Skeletal muscle cell (primary cell): ENCODE measurements at regions not wholly inside any gene's neighbourhood (a gene's known extent, or its start where the extent isn't known, plus 50 kb on each side); places are given as distances from the start of the nearest gene placed in this dataset.

Source experiments
- DNase-seq: peaks from one replicate; pipeline ENCODE4 v3.0.0-alpha.2; 2010; ENCODE audit warnings: low read depth
- H3K4me3 ChIP-seq: 2 replicates; pipeline ENCODE4 v1.5.1; 2011; ENCODE audit warnings: low read depth, mild to moderate bottlenecking, control low read depth, low read length, moderate library complexity

GRCh38 chr7:135833642-135834041 lies 85.0 kb upstream of the FAM180A start:
- no peak overlapping the region for H3K4me3 ChIP-seq
- no peak for DNase-seq

- no peak overlapping the region for H3K4me3 ChIP-seq
- no peak for DNase-seq
These were observed 83.0 kb upstream of the FAM180A start for GRCh38 chr7:135831455-135832195.

- H3K4me3 ChIP-seq, result no peak overlapping the region
- DNase-seq, result no peak
These were observed 80.0 kb upstream of the FAM180A start for GRCh38 chr7:135828604-135829003.

GRCh38 chr7:135827391-135827790 lies 78.8 kb upstream of the FAM180A start:
- no peak for DNase-seq

GRCh38 chr7:135825406-135825805 lies 76.8 kb upstream of the FAM180A start:
- no peak overlapping the region for H3K4me3 ChIP-seq
- no peak for DNase-seq

More at GRCh38 chr7:135827391-135827790, 78.8 kb upstream of the FAM180A start:
- H3K4me3 ChIP-seq, result no peak overlapping the region

- DNase-seq, result no peak
These were observed 73.8 kb upstream of the FAM180A start for GRCh38 chr7:135822376-135822775.

GRCh38 chr7:135817583-135817982 lies 69.0 kb upstream of the FAM180A start:
- DNase-seq, result no peak
- H3K4me3 ChIP-seq, result no peak overlapping the region

More at GRCh38 chr7:135822376-135822775, 73.8 kb upstream of the FAM180A start:
- no peak overlapping the region for H3K4me3 ChIP-seq

GRCh38 chr7:135815033-135815432 lies 66.4 kb upstream of the FAM180A start:
- DNase-seq, result no peak
- no peak overlapping the region for H3K4me3 ChIP-seq

GRCh38 chr7:135812148-135812547 lies 63.5 kb upstream of the FAM180A start:
- H3K4me3 ChIP-seq, result no peak overlapping the region
- DNase-seq, result no peak

GRCh38 chr7:135811506-135811905 lies 62.9 kb upstream of the FAM180A start:
- H3K4me3 ChIP-seq, result no peak overlapping the region
- DNase-seq, result no peak

GRCh38 chr7:135808206-135808605 lies 59.6 kb upstream of the FAM180A start:
- DNase-seq, result no peak
- H3K4me3 ChIP-seq, result no peak overlapping the region

- no peak overlapping the region for H3K4me3 ChIP-seq
- DNase-seq, result no peak
These were observed 54.5 kb upstream of the FAM180A start for GRCh38 chr7:135803143-135803542.

- no peak overlapping the region for H3K4me3 ChIP-seq
- DNase-seq, result no peak
These were observed 54.1 kb upstream of the FAM180A start for GRCh38 chr7:135802697-135803096.

GRCh38 chr7:135801877-135802276 lies 53.3 kb upstream of the FAM180A start:
- DNase-seq, result no peak
- H3K4me3 ChIP-seq, result no peak overlapping the region

- no peak for DNase-seq
- no peak overlapping the region for H3K4me3 ChIP-seq
These were observed 52.6 kb upstream of the FAM180A start for GRCh38 chr7:135801045-135801693.

- H3K4me3 ChIP-seq, result no peak overlapping the region
- no peak for DNase-seq
These were observed 51.9 kb upstream of the FAM180A start for GRCh38 chr7:135800560-135800959.

- no peak overlapping the region for H3K4me3 ChIP-seq
- no peak for DNase-seq
These were observed 51.3 kb upstream of the FAM180A start for GRCh38 chr7:135799881-135800280.
